HFF-Myc (cell line): ENCODE measurements at regions not wholly inside any gene's neighbourhood (a gene's known extent, or its start where the extent isn't known, plus 50 kb on each side); places are given as distances from the start of the nearest gene placed in this dataset.

Experiments used
- DNase-seq: peaks from one replicate; pipeline ENCODE4 v3.0.0-alpha.2; 2011; ENCODE audit warnings: low read depth; ENCODE audit errors: extremely low read depth
- H3K4me3 ChIP-seq: replicated peaks from 2 replicates; pipeline ENCODE4 v1.5.1; 2011; ENCODE audit warnings: low read depth, mild to moderate bottlenecking, control low read depth, low read length
- CTCF ChIP-seq: IDR thresholded peaks from 2 replicates; pipeline ENCODE4 v1.5.1; 2012; ENCODE audit warnings: mild to moderate bottlenecking, low read depth, low read length, control low read depth; ENCODE audit errors: missing control alignments

DNA sequence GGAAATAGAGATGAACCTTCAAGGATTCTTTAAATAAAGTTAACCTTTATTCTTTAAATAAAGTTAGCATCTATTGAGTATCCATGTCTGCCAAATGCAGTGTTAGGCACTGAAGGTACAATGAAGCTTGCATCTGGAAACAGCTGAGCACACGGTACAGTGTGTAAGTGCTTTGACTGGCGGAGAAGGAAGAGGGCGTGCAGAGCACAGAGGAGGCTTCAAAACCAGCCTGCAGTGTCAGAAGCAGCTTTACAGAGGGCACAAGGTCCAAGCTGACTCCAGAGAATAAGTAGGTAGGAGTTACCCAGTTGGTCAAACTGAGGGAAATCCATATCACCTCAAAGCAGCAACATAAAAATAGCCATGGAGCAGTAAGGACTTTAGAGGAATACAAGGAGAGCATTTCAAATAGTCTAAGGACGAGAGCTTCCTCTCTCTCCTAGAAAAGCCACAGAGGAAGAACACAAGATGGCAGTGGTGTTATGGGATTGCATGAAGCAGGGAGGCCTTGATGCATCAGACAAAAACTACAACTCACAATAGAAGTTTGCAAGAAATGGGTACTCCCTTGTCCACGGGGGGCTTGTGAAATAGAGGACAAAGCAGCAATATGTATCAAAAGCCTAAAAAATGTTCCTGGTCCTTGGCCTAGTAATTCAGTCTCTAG lies 60.3 kb upstream of the PPP2R3A start:
- no peak overlapping the region for H3K4me3 ChIP-seq
- TF ChIP-seq CTCF: peak; percentile 38
- DNase-seq: no peak

DNA sequence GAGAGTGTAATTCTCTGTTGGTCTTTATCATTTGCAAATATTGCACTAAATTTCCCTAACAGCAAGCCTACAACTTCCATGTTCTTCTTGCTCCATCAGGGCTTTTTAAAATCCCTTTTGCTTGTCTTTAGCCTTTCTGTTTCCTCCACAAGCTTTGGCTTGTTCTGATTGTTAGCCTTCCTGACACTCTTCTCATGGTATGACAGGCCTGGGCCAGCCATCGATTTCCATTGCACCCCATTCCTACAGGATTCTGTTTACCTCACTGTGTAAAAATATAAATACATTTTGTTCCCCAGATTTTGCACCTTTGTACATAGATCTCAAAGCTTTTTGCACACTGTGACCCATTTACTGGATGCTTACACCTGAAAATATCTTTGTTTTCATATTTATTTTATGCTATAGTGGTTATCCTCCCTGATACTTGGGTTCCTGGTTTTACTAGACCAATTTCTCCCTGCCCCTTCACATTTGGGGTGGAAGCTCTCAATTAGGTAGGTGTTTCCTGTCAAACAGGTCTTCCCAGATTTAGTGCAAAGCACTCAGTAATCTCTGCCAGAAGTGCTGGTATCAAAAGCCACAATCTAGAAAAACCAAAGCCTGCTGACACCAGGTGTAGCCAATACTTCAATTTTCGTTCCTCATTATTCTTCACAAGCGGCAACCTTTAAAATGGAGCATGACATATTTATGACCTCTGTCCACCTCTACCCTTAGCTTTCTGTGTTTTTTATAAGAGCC lies 57.9 kb upstream of the PPP2R3A start:
- TF ChIP-seq CTCF: no peak
- no peak for DNase-seq
- no peak overlapping the region for H3K4me3 ChIP-seq

GRCh38 chr3:135908225-135908624 lies 57.3 kb upstream of the PPP2R3A start:
- no peak for TF ChIP-seq CTCF
- DNase-seq: no peak
- no peak overlapping the region for H3K4me3 ChIP-seq

DNA sequence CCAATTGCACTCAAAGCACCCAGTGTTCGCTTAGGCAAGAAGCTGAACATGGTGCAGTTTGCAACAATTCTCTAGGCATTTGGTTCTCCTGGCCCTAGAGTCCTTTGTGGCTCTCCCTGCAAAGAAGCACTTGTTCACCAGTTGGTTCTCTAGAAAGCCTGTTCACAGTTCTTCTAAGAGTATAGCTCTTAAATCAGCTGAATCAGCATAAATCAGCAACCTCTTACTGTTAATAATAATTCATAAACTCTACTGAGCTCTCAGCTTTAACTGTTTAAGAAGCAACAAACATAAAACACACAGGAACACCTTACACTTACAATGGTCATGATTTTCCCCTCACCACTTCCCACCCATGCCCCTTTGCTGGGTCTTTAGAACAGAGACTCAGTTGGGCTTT lies 56.8 kb upstream of the PPP2R3A start:
- H3K4me3 ChIP-seq: no peak overlapping the region
- TF ChIP-seq CTCF: no peak
- DNase-seq: no peak

DNA sequence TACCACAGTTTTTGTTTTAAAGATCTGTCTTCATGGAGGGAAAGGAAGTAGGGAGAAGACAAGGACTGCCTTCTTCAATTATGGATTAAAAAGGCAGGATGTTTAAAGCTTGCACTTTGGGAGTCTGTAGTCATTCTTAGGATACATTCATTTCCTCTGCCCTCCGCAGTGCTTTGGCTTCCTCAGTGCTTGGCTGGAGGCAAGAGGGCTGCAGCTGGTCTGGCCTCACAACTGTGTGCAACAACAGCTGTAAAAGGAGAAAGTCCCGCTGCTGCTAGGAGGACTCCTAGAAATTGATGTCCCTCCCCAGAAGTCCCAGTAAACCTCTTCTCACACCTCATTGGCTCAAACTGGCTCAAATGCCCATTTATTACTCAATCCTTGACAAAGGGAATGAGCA lies 54.4 kb upstream of the PPP2R3A start:
- no peak for TF ChIP-seq CTCF
- DNase-seq: no peak
- H3K4me3 ChIP-seq: no peak overlapping the region

GRCh38 chr3:135915206-135915605 lies 50.3 kb upstream of the PPP2R3A start:
- TF ChIP-seq CTCF: no peak
- H3K4me3 ChIP-seq: no peak overlapping the region
- no peak for DNase-seq
